NCI-H446 treated with DMSO at 0.1 percent for 48 hours (cell line): ENCODE measurements at regions not wholly inside any gene's neighbourhood (a gene's known extent, or its start where the extent isn't known, plus 50 kb on each side); places are given as distances from the start of the nearest gene placed in this dataset.

ENCODE experiments used
- DNase-seq: peaks from one replicate; lab custom pipeline; 2025; lab: John Stamatoyannopoulos, UW

GRCh38 chr5:171603591-171603990 lies 182.0 kb upstream of the SMIM23 start:
- no peak for DNase-seq

- no peak for DNase-seq
These were observed 181.4 kb upstream of the SMIM23 start for GRCh38 chr5:171604195-171604594.

GRCh38 chr5:171606414-171607024 lies 179.1 kb upstream of the SMIM23 start:
- no peak for DNase-seq

- no peak for DNase-seq
These were observed 177.8 kb upstream of the SMIM23 start for GRCh38 chr5:171607863-171608262.

GRCh38 chr5:171609806-171610452 lies 175.7 kb upstream of the SMIM23 start:
- DNase-seq = no peak

GRCh38 chr5:171610686-171611085 lies 174.9 kb upstream of the SMIM23 start:
- no peak for DNase-seq

- no peak for DNase-seq
These were observed 172.9 kb upstream of the SMIM23 start for GRCh38 chr5:171612749-171613148.

- no peak for DNase-seq
These were observed 171.1 kb upstream of the SMIM23 start for GRCh38 chr5:171614511-171614910.

- DNase-seq = peak; percentile 46
These were observed 170.5 kb upstream of the SMIM23 start for GRCh38 chr5:171614971-171615653.

GRCh38 chr5:171615705-171616640 lies 169.6 kb upstream of the SMIM23 start:
- DNase-seq = no peak

GRCh38 chr5:171617266-171617665 lies 168.4 kb upstream of the SMIM23 start:
- DNase-seq = no peak

GRCh38 chr5:171617817-171618591 lies 167.6 kb upstream of the SMIM23 start:
- DNase-seq = peak; percentile 48

- no peak for DNase-seq
These were observed 166.4 kb upstream of the SMIM23 start for GRCh38 chr5:171619196-171619595.

- DNase-seq = no peak
These were observed 165.9 kb upstream of the SMIM23 start for GRCh38 chr5:171619744-171620143.

GRCh38 chr5:171622010-171622409 lies 163.6 kb upstream of the SMIM23 start:
- DNase-seq = peak; percentile 46

GRCh38 chr5:171623107-171623506 lies 162.5 kb upstream of the SMIM23 start:
- DNase-seq = no peak

GRCh38 chr5:171623551-171624097 lies 162.0 kb upstream of the SMIM23 start:
- no peak for DNase-seq

GRCh38 chr5:171624396-171624795 lies 161.2 kb upstream of the SMIM23 start:
- no peak for DNase-seq

GRCh38 chr5:171625646-171626045 lies 160.0 kb upstream of the SMIM23 start:
- no peak for DNase-seq

- peak; percentile 31 for DNase-seq
These were observed 157.5 kb upstream of the SMIM23 start for GRCh38 chr5:171627936-171628632.

GRCh38 chr5:171628633-171628974 lies 157.0 kb upstream of the SMIM23 start:
- no peak for DNase-seq
